ENCODE measurements at regions not wholly inside any gene's neighbourhood (a gene's known extent, or its start where the extent isn't known, plus 50 kb on each side); places are given as distances from the start of the nearest gene placed in this dataset.

DNA sequence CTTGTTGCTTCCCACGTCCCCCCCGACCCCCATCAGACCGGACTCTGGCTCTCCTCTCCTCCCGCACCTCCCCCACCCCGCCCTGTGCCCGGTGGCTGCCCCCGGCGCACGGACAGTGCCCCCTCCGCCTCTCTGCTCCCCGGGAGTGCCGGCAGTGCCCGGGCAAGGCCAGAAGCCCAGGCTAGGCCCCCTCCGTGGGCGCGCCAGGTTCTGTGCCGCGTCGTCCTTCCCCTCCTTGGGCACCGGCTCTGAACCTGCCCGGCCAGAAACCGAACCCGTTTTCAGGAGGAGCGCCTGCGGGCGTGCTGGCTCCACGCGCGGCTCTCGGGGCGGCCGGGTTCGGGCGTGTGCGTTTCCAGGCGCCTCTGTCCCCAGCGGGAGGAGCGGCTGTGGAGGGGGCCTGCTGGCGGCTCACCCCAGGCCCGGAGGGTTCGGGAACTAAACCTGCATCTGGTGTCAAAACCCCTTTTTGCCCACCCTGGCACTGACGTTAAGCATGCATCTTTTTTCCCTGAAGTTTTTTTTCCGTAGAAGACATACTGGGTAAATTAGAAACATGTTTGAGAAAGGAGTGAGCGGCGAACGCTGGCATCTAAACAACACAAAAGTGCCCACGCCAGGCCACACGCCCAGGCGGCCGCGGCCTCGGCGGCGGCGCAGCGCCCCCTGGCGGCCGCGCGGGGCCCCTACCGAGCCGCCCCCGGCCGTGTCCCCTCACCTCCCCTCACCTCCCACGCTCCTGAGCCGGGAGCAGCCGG lies 123.9 kb upstream of the SLC1A4 start (continued):
- TF ChIP-seq, protein P1, sequence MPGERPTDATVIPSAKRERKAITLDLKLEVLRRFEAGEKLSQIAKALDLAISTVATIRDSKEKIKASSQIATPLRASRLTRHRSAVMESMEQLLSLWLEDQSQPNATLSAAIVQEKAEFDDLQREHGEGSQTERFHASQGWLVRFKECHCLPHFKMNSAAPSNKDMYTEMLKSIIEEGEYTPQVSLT (CRISPR knock-in tag; IDR thresholded peaks at IDR 0.05; ENCODE audit: borderline replicate concordance, low read depth) = no peak
- TF ChIP-seq ZNF83 (CRISPR knock-in tag; IDR thresholded peaks at IDR 0.05; ENCODE audit: borderline replicate concordance) (0 out of 2 replicates have a peak, but pooled peaks have one; percentile 3), ZNF790 (CRISPR knock-in tag; IDR thresholded peaks at IDR 0.05; ENCODE audit: borderline replicate concordance) (no peak), GATAD2A (CRISPR knock-in tag; IDR thresholded peaks at IDR 0.05) (0 out of 2 replicates have a peak, but pooled peaks have one; percentile 6), ZBTB7B (CRISPR knock-in tag; IDR thresholded peaks at IDR 0.05) (0 out of 2 replicates have a peak, but pooled peaks have one; percentile 39), DNMT1 (CRISPR knock-in tag; IDR thresholded peaks at IDR 0.05) (no peak)
- TF ChIP-seq, protein P2, sequence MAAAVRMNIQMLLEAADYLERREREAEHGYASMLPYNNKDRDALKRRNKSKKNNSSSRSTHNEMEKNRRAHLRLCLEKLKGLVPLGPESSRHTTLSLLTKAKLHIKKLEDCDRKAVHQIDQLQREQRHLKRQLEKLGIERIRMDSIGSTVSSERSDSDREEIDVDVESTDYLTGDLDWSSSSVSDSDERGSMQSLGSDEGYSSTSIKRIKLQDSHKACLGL (CRISPR knock-in tag; IDR thresholded peaks at IDR 0.05) = peak; percentile 68; the same call in 1 of the 2 replicates

DNA sequence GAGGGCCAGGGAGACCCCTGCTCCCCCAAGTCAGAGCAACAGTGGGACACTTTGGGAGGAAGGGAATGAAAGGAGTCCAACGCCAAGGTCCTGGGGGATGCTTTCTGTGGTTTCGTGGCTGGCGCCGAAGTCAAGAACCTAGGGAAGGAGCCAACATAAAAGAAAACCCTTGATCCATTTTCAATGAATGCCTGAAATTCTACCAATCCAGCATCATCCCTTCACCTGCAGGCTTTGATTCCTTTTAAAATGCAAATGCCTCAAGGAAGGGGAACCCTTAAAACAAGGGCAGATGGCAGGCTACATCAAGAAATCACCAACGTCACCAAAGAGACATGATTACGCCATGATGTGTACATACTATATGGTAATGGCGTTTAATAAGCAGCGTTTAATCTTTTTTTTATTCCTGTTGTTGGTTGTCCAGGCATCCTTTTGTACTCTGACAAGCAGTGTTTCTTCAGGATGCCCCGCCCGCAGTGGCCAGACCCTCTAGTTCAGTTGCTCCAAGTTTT lies 123.3 kb upstream of the SLC1A4 start:
- Histone ChIP-seq H3K36me3 (replicated peaks in 1 of 2; ENCODE audit: control insufficient read depth in 1 of 2, insufficient read depth in 2 of 2, low read length in 2 of 2) (no peaks in the 10 kb centered on the region), H3K27ac (ENCODE audit: extremely low read length, insufficient read depth, low read length) (no peak overlapping the region), H3K79me2 (ENCODE audit: insufficient read depth, low read length) (no peaks in the 10 kb centered on the region), H3K9ac (ENCODE audit: insufficient read depth, low read depth, low read length) (no peak overlapping the region), H3K9me3 (ENCODE audit: low read length) (no peaks in the 10 kb centered on the region), H3K27me3 (ENCODE audit: control insufficient read depth in 1 of 2, insufficient read depth in 2 of 2, low read length in 2 of 2) (peaks cover 5 to 56% of the 10 kb centered on the region in 2 experiments), H3K4me2 (ENCODE audit: low read depth, low read length) (peak overlapping the region; percentile 97), H3K4me3 (replicated peaks in 1 of 3; ENCODE audit: insufficient read depth in 1 of 3, low read depth in 2 of 3, low read length in 3 of 3) (peak overlapping the region in 2 of 3 experiments; percentile 81 to 86; a peak in 3 of 6 replicates), H4K20me1 (ENCODE audit: insufficient read depth, low read length) (no peaks in the 10 kb centered on the region), H2AFZ (ENCODE audit: low read length) (no peak overlapping the region), H3K4me1 (ENCODE audit: insufficient read depth, low read length) (peaks cover 28% of the 10 kb centered on the region)
- no peak for ATAC-seq
- WGBS (ENCODE audit: low lambda C conversion rate) = 38% methylated on average over 10 of the region's 10 CpGs
- ChIA-PET CTCF (ENCODE audit: low intra/inter-chr PET ratio, low total read pairs) (interaction anchor here (0.9 to 2.8 kb wide), 6 partner anchors 204 to 535 kb away, joined by 3 to 22 read pairs (median 13); partner anchors contain the start of gene AFTPH), POLR2A (no interaction called here)
- intact Hi-C loops (cut with micrococcal nuclease; ENCODE audit: unreplicated experiment) (loop anchor here (1.0 to 2.0 kb wide), 4 partner anchors 217 to 341 kb away; partner anchors contain the start of gene AFTPH), in situ Hi-C loops (cut with HindIII; ENCODE audit: extremely low pct_ligation_motif_present, low pct_unique_long_range_greater_than_20kb) (no loop called here)
- no peak for FAIRE-seq
- BruUV-seq (replicated peaks) = no TSS peak
- DNase-seq (ENCODE audit: low spot score) = no peak
- TF ChIP-seq ZNF547 (CRISPR knock-in tag; IDR thresholded peaks at IDR 0.05) = no peak
- TF ChIP-seq, protein P3, sequence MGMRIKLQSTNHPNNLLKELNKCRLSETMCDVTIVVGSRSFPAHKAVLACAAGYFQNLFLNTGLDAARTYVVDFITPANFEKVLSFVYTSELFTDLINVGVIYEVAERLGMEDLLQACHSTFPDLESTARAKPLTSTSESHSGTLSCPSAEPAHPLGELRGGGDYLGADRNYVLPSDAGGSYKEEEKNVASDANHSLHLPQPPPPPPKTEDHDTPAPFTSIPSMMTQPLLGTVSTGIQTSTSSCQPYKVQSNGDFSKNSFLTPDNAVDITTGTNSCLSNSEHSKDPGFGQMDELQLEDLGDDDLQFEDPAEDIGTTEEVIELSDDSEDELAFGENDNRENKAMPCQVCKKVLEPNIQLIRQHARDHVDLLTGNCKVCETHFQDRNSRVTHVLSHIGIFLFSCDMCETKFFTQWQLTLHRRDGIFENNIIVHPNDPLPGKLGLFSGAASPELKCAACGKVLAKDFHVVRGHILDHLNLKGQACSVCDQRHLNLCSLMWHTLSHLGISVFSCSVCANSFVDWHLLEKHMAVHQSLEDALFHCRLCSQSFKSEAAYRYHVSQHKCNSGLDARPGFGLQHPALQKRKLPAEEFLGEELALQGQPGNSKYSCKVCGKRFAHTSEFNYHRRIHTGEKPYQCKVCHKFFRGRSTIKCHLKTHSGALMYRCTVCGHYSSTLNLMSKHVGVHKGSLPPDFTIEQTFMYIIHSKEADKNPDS (CRISPR knock-in tag; IDR thresholded peaks at IDR 0.05) = no peak
- no peak for TF ChIP-seq NFATC3 (CRISPR knock-in tag; IDR thresholded peaks at IDR 0.05)
- no peak for TF ChIP-seq CBX1 (IDR thresholded peaks at IDR 0.05; ENCODE audit: low read depth)
- TF ChIP-seq ZNF792 (CRISPR knock-in tag; IDR thresholded peaks at IDR 0.05) = no peak
- TF ChIP-seq, protein P4, sequence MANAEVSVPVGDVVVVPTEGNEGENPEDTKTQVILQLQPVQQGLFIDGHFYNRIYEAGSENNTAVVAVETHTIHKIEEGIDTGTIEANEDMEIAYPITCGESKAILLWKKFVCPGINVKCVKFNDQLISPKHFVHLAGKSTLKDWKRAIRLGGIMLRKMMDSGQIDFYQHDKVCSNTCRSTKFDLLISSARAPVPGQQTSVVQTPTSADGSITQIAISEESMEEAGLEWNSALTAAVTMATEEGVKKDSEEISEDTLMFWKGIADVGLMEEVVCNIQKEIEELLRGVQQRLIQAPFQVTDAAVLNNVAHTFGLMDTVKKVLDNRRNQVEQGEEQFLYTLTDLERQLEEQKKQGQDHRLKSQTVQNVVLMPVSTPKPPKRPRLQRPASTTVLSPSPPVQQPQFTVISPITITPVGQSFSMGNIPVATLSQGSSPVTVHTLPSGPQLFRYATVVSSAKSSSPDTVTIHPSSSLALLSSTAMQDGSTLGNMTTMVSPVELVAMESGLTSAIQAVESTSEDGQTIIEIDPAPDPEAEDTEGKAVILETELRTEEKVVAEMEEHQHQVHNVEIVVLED (CRISPR knock-in tag; IDR thresholded peaks at IDR 0.05; ENCODE audit: borderline replicate concordance) = no peak
- TF ChIP-seq, protein P5, sequence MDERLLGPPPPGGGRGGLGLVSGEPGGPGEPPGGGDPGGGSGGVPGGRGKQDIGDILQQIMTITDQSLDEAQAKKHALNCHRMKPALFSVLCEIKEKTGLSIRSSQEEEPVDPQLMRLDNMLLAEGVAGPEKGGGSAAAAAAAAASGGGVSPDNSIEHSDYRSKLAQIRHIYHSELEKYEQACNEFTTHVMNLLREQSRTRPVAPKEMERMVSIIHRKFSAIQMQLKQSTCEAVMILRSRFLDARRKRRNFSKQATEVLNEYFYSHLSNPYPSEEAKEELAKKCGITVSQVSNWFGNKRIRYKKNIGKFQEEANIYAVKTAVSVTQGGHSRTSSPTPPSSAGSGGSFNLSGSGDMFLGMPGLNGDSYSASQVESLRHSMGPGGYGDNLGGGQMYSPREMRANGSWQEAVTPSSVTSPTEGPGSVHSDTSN (CRISPR knock-in tag; IDR thresholded peaks at IDR 0.05) = no peak
- TF ChIP-seq ZFX (CRISPR knock-in tag; IDR thresholded peaks at IDR 0.05; ENCODE audit: low read depth) = no peak
- TF ChIP-seq NPAS2 (CRISPR knock-in tag; IDR thresholded peaks at IDR 0.05; ENCODE audit: borderline replicate concordance) = no peak
- TF ChIP-seq ZNF232 (CRISPR knock-in tag; IDR thresholded peaks at IDR 0.05; ENCODE audit: borderline replicate concordance) = no peak

Measured in HepG2 (cell line).